Transverse colon (tissue), 3 donors: ENCODE measurements at regions not wholly inside any gene's neighbourhood (a gene's known extent, or its start where the extent isn't known, plus 50 kb on each side); places are given as distances from the start of the nearest gene placed in this dataset.

Experiments used
- CTCF ChIP-seq, 5 experiments: fragments of 200-600 bp in 3 of 5; fragments of 450-650 bp in 2 of 5; sonication (generic) in 3 of 5; IDR thresholded peaks; 1 replicate in 2 of 5; 2 replicates in 3 of 5; pipeline ENCODE4 v1.5.1; 2016 to 2017; ENCODE audit warnings: antibody characterized with exemption in 5 of 5, inconsistent platforms in 3 of 5, mild to moderate bottlenecking in 2 of 5, moderate library complexity in 1 of 5
- EP300 ChIP-seq: sonication (generic); formaldehyde crosslinking; IDR thresholded peaks from one replicate; pipeline ENCODE4 v1.6.1; 2017; ENCODE audit warnings: antibody characterized with exemption, low read depth
- POLR2A ChIP-seq: fragments of 450-650 bp; IDR thresholded peaks from one replicate; pipeline ENCODE4 v1.6.1; 2016; ENCODE audit warnings: antibody characterized with exemption, mild to moderate bottlenecking, moderate library complexity

- TF ChIP-seq CTCF (IDR thresholded peaks at IDR 0.05) = no peak
- TF ChIP-seq POLR2A = no peak
- no peak for TF ChIP-seq EP300
Measured at GRCh38 chr14:62313212-62313611, 551.0 kb downstream of the SNAPC1 start.
